SW480 (cell line): ENCODE measurements at regions not wholly inside any gene's neighbourhood (a gene's known extent, or its start where the extent isn't known, plus 50 kb on each side); places are given as distances from the start of the nearest gene placed in this dataset.

ENCODE experiments used
- DNase-seq: peaks from one replicate; pipeline ENCODE4 v3.0.0-alpha.2; 2016; ENCODE audit warnings: low spot score

DNA sequence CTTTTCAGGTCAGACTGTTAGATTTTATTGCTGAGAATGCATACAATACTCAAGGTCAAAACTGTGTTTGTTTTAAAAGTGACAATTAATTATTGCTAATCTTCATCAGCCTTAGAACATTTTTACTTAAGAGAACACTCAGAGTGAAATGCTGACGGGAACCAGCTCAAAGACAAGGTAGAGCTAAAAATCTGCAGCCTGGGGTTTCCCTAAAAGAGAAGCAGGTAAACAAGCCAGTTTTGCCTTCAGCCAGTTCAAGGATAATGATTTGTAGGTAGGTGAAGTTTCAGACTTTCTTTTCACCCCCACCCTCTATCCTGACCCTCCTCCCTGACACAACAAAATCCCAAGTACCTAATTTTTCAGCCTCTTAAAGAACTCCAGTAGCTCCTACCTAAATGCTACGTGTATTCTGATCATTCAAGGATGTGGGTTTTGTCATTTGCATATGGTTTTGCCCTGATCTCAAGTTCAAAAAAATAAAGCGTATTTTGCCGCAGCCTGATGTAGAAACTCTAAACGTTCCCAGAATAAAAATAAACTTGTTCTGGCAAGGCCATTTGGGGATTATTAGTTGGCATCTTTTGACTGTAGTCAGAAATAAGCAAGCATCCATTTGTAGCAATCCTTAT is 407.2 kb downstream of the EFNA5 start:
- no peak for DNase-seq

DNA sequence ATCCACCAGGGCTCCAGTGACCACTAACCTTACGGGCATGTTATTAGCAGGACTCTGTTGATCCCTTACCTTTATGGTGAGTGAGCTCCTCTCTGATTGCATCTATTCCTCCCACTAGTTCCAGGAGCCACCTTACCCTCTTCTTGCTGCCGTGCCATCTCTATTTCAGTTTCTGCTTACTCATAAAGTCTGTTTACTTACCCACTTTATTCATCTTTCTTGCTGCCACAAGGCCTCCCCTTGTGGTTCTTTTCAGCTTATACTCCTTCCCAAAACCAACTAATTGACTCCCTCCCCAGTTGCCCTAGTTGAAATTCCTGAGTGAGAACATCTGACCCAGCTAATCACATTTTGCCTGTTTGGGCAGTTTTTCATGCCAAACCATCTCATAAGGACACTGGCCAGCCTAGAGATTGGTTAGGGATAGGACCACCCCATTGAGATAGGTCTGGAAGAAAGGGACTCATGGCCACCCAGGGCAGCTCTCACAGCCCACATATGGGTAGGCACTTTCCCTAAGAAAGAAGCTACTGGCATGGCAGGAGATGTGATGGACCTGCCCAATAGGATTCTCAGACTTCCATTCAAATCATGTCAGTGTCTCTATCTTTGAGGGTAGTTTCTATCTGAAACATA is 412.7 kb downstream of the EFNA5 start:
- DNase-seq, result no peak

DNA sequence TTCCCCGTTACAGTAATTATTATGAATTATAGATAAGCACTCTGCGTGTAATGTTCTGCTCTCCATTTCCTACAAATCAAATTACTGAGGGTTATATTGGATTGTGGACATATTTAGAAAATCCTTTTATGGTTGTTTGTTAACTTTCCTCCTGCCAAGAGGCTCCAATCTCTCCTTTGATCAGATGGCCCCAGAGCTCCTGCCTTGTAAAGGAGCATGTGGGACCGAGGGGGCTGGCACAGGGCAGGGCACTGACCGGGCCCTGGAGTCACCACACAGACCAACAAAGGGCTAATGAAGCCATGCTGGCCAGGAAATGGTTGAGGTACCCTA is 415.9 kb downstream of the EFNA5 start:
- no peak for DNase-seq

DNA sequence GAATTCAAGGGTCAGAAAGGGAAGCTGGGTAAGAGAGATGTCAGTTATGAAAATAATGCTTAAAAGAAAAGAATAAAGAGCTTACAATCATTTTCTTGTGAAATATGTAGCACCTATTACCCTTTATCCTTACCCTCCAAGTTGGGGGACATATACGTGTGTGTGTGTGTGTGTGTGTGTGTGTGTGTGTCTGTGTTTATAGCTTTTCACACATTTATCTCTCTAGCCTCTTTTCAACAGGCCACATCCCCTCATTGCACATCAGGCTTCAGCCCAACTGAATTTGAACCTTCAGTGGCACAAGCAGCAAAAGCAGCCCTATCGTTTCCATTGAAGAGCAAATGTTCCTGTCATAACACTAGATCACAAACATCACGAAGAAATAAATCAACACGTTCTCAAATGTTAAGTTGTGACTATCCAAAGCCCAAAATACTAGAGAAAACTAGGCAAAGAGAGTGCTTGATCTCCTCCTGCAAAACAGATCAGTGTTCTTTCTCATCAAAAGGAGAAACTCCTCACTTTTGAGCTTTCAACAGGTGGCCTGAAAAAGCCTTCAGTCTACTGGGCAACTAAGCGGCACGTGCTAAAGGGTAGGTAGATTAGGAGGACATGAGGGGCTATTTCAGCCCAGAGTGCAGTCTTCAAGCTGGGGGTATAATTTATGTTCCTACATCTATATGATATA is 416.4 kb downstream of the EFNA5 start:
- no peak for DNase-seq

DNA sequence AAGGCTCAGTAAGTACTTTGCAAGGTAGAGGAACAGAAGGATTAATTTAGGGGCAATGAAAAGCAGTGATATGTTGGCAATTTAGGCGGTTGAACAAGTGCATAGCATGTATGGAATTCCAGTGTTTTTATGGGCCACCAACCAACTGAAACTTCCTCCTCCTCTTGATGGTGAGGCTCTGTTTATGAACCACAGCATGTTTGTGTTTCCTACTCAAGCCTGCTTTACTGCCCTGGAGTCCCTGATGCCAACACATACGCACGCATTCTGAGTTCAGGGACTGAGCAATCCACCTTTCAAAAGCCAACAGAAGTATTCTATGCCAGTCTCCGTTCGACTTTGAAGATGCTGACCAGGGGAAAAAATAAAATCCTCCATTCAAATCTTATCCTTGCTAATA is 417.5 kb downstream of the EFNA5 start:
- no peak for DNase-seq

DNA sequence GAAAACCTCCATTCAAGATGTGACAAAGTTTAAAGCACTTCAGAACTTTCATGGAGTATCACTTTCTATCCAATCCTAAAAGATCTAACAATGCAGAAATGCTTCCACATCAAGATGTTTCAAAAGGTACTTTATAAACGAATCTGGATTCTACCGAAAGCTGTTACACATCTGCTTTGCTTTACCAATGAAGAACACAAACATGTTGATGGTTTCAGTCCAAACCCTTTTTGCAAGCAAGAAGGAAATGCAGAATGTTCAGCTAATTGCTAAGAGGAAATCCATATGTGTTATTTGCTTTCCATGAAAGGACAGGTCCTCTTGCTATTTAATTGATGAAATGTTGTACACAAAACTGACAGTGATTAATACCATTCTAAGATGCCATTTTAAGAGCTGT is 419.6 kb downstream of the EFNA5 start:
- DNase-seq, result no peak

DNA sequence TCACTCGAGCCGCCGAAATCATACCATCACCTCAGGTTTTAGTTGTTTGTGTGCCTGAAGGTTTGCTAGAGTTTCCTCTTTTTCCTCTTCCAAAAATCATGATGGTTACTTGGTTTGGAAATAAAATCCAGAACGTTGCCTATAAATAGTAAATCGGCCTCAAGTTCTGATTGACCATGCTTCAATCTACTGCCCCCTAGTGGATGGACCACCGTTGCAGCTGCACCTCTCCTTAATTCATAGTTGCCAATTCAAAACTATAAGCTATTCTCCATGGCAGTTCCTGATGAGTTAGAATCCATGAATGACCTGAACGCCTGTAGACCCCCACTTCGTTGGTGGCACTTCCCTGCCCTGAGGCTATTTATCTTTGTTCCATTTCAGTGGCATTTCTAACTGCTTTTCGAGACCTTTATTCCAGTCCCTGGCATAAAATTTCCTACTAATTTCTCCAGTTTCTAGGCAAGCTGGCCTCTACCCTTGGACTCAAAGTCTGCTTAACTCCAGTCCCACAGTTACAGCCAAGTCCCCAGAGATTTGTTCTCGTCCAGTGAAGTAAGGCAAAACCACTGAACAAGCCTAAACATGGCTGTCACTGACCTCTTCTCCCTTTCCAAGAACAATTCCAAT is 422.6 kb downstream of the EFNA5 start:
- peak; percentile 42 for DNase-seq

DNA sequence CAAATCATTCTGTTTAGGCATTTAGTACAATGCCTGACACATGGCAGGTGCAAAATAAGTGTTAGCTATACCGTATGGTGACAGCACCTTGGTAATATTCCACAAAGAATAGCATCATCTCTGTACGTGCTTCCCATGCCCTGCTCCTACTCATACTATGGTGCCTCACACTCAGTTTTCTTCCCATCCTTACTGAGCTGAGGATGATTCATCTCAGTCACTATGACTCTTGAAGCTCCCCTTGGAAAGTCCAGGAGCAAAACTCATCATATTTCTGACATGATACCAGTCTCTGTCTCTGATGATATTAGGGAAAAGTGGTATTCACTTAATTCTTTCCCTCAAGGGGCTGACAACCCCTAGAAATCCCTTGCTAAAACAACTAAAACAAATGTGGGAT is 423.3 kb downstream of the EFNA5 start:
- DNase-seq, result no peak

DNA sequence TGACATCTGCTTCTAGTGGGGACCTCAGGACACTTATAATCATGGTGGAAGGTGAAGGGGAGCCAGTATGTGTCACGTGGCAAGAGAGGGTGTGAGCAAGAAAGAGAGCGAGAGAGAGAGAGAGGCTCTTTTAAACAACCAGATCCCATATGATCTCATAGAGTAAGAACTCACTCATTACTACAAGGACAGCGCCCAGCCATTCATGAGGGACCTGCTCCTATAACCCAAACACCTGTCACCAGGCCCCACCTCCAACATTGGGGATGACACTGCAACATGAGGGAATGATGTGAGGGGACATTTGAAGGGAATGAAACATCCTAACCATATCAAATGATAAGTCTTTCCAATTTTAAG is 427.5 kb downstream of the EFNA5 start:
- DNase-seq, result no peak

DNA sequence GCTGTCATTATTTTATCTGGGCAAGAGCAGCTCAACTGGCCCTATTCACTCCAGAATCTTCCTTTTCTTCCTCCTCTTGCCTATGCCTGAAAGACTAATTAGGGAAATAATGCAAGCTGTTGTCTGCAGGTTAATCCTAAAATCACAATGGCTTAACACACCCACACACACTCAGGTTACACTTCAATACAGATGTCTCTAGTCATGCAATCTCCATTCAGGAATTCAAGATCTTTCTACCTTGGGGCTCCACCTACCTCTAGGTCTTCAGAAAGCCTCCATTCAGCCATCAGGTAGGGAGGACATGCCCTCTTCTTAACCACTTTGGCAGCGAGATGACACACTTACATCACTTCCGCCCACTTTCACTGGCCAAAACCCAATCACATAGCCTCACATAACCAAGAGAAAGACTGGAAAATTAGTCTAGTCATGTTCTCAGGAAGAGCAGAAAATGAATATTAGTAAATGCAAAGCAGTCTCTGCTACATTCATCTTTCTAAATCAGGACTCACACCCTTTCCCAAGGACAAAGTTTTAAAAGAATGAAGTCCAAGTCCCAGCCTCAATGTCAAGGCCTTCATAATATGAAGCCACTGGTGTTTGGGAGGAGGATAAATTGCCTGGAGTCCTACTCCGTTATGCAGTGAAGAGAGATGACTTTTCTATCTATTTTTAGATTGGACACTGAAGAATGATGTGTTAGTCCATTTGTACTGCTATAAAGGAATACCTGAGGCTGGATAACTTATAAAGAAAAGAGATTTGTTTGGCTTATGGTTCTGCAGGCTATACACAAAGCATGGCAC is 428.1 kb downstream of the EFNA5 start:
- DNase-seq, result no peak

DNA sequence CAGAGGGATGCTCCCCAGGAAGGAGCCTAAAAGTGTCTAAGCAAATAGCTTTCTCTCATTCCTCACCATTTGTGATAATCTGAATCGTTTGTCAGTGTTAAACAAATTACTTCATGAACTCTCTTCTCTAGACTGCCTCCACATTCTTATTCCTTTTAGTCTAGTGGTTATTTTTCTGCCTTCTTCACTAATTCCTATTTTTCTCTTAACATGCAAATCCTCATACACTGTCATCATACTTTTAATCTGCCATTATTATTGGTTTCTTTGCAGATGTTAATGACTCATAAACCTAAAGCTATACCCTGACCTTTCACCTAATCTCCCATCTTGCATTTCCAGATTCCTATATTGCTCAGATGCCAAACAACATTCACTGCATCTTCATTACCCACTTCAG is 428.9 kb downstream of the EFNA5 start:
- DNase-seq, result no peak

DNA sequence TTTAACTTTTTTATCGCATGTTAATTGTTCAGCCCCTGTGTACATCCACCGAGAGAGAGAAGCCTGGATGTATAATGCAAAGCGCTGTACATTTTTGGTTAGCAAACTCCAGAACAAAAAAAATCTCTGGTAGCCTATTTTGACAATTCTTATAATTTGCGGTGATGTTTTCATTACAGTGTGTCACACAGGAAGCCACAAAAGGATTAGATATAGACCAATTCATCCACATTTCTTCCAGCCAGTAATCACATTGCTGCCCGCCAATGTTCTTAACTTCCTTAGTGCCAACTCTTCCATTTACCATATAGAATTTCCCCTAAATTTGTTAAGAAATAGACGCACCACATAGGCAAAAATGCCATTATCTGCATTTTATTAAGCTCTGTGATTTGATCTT is 435.6 kb downstream of the EFNA5 start:
- DNase-seq, result no peak

DNA sequence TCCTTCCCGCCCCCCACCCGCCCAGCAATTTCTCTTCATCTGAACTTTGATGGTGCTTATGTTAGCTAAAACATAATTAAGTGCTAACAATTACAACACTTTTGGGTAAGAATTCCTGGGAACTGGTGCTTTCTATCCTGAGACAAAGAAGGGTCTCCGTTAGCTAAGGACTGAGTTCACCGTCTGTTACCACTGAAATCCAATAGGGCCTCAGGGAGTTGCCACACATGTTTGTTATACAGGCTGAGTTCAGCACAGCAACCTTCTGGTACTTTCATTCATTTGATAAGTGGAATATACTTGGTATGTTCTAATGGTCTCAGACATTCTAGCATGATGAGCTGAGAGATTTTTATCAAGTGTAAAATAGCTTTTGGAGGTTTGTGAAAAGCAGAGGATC is 437.9 kb downstream of the EFNA5 start:
- DNase-seq, result no peak

DNA sequence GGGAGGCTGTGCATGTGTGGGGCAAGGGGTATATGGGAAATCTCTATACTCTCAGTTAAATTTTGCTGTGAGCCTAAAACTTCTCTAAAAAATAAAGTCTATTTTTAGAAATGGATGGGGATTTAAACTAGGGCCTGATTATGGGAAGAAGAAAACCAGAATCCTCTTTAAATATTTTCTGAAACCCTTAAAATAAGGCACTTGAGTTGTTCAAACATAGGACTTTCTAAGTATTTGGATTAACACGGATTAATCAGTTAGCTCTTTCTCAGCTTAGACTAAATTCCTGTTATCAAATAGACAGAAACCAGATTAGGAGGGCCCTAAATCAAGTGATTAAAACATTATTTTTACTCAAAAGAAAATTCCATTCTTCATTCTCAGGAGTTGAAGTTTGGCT is 438.4 kb downstream of the EFNA5 start:
- DNase-seq, result no peak

DNA sequence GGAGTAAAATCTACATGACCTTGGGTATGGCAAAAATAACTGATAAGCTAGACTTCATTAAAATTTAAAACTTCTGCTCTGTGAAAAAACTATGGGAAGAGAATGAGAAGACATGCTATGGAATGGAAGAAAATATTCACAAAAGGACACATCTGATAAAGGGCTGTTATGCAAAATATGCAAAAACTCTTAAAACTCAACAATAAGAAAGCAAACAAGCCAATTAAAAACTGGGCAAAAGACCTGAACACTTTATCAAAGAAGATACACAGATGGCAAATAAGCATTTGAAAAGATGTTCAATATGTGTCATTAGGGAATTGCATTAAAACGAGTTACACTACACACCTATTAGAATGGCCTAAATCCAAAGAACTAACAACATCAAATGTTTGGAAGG is 439.5 kb downstream of the EFNA5 start:
- no peak for DNase-seq

DNA sequence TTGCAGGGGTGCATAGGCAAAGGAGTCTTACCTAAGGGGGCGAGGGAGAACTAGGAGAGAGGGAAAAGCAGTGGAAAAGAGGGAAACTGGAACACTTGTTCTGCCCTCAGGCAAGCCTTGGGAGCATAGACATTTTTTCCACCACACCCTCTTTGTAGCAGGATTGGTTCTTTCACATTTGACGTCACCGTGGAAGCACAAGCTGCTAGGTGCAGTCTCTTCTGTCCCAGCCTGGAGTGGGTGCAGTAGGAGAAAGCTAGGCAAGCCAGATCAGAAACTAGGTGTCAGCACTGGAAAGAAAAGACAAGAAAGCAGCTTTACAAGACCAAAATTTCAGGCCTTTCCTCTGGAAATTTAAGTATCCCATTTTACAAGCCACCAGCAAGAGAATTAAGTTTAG is 440.4 kb downstream of the EFNA5 start:
- no peak for DNase-seq

DNA sequence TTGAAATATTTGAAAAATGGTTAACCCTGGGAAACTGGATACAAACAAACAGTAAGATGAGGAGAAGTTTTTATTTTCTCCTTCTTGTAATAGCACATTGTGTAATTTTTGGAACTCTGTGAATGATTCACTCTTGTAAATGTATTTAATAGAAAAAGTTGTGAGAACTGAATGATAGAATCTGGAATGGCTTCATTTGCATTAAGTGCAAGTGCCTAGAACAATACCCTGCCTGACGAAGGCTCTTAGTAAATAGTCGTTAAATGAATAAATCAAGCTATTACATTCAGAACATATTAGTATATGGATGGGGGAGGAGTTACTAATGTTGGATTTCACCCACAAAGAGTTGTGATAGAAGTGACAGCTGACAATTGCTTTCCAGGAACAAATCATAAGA is 442.5 kb downstream of the EFNA5 start:
- no peak for DNase-seq

DNA sequence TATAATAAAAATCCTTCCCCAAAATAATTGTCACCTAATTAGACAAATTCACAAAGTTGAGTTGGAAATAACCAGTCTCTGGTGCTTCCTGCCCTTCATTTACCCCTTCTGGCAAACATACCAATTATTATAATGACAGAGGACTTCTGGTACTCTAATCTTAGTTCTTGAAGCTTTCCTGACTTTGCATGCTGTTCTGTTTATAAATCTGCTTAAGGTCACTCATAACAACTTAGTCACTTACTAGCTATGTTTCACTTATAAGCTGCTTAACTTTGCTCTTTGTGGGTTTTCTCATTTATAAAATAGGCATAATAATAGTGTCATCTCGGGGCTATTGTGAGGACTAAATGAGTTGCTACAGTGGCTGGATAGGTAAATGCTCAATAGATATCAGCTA is 446.5 kb downstream of the EFNA5 start:
- no peak for DNase-seq

DNA sequence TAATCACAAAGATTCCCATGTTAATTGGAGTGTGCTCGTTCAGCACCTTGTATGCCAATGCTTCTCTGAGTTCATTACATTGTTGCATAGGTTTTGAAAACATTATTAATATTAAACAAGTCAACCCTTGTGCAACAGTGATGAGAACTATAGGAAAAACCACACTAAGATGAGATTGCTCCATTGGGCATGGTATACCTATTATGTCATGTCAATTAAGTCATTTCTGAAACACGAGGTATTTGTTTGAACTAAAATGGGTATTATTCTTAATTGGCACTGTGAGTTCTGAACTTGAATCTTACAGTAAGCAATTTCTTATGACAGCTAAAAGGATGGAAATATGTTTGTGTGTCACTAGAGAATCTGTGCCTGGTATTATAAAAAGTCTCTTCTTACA is 447.7 kb downstream of the EFNA5 start:
- no peak for DNase-seq

DNA sequence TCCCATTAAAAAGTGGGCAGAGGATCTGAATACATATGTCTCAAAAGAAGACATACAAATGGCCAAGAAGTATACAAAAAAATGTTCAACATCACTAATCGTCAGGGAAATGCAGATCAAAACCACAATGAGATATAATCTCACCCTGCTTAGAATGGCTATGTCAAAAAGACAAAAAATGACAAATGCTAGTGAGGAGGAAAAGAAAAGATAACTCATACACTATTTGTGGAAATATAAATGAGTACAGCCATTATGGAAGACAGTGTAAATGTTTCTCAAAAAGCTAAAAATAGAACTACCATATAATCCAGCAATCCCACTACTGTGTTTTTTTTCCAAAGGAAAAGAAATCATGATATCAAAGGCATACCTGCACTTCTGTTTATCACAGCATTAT is 450.7 kb downstream of the EFNA5 start:
- DNase-seq, result no peak

DNA sequence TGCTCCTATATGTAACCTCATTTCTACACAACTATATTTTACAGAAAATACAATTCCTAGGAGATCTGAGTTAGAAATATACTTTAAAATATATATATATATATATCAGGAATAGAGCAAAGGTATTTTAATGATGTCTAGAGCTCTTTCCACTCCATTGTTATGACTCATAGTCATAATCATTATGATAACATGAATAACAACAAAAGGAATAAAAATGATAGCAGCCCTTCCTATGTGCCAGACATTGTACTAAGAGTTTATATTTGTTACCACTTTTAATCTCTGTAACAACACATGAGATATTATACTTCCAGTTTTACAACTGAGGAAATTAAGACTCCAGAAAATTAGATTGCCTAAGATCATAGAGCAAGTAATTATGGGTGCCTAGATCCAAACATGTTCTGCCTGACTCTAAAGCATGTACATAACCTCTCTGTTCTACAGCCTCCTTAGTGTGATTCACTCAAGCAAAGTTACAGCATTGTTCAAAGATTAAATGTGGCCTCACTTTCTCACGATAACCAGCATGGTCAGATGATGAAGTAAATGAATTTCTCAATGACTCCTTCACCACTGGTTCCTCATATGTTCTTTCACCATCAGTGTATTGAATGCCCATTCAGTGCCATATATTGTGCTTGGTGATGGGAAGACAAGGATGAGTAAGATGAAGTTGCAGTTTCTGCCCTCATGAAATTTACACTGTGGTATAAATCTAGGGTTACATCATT is 452.1 kb downstream of the EFNA5 start:
- no peak for DNase-seq

DNA sequence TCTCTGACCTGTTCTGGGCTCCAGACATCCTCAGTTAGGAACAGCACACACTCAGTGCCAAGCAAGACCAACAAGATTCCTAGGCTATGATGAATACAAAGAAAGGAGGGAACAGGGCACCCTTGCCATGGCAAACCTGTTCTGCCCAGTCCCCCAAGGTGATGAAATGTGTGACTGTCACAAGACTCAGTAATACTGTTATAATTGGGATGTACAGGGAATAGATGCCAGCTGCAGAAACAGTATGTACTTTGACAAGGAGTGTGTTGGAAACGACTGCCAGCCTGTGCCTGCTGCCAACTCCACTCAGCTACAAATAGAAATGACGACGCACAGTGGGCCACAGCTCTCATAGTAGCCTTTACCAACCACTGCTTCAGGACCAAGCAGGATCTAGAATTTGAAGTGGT is 453.0 kb downstream of the EFNA5 start:
- no peak for DNase-seq
